Panc1 (cell line): ENCODE measurements at regions not wholly inside any gene's neighbourhood (a gene's known extent, or its start where the extent isn't known, plus 50 kb on each side); places are given as distances from the start of the nearest gene placed in this dataset.

Experiments used
- CTCF ChIP-seq: fragments of 450-650 bp; IDR thresholded peaks from 2 replicates; pipeline ENCODE4 v1.5.1; 2017; ENCODE audit warnings: mild to moderate bottlenecking
- POLR2AphosphoS5 ChIP-seq: IDR thresholded peaks from 2 replicates; pipeline ENCODE4 v1.6.1; 2012; ENCODE audit warnings: mild to moderate bottlenecking, low read depth, low read length, moderate library complexity
- TCF7L2 ChIP-seq: IDR thresholded peaks from 2 replicates; pipeline ENCODE4 v1.6.1; 2011; ENCODE audit warnings: mild to moderate bottlenecking, low read depth, low read length, inconsistent platforms

GRCh38 chr2:234345921-234346320, 151.0 kb downstream of the ARL4C start:
- TF ChIP-seq CTCF, result no peak
- no peak for TF ChIP-seq TCF7L2
- no peak for TF ChIP-seq POLR2AphosphoS5
